DMS 273 (cell line): ENCODE measurements at regions not wholly inside any gene's neighbourhood (a gene's known extent, or its start where the extent isn't known, plus 50 kb on each side); places are given as distances from the start of the nearest gene placed in this dataset.

Source experiments
- DNase-seq: peaks from one replicate; lab custom pipeline; 2025; ENCODE audit not compliant: unreplicated experiment; lab: John Stamatoyannopoulos, UW

- no peak for DNase-seq
Observed at GRCh38 chr16:66152181-66152580, 214.3 kb upstream of the CDH5 start.

DNA sequence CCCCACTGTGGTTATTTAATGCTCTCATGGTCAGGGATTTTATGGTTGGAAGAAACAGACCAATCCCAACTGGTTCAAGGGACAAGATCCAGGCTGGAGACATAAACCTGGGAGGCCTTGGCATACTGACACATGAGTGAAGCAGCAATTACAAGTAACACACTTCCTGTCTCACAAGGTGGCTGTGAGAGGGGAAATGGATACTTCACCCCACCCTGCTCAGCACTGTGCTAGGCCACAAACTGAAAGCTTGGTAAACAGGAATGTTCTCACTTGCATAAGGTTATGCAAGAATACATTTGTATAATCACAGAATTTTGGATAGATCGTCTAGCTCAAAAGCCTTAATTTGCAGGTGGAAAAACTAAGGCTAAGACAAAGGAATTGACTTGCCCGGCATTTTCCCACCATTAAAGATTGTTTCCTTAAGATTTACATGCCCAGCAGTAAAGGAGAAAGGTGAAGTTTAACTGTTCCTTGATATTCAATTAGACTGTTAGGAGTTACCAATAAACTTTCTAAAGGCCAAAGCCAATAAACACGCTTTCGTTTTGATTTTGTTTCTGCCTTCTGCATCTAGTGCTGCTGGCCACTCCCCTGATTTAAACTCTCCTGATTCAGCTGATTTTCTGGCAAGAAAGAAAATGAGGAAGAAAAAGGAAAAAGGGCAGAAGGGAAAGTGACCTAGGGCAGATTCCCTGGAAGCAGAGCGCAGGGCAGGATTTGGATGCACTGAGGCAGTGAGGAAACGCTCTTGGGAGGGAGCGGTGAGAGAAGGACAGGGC lies 215.6 kb upstream of the CDH5 start:
- no peak for DNase-seq

DNA sequence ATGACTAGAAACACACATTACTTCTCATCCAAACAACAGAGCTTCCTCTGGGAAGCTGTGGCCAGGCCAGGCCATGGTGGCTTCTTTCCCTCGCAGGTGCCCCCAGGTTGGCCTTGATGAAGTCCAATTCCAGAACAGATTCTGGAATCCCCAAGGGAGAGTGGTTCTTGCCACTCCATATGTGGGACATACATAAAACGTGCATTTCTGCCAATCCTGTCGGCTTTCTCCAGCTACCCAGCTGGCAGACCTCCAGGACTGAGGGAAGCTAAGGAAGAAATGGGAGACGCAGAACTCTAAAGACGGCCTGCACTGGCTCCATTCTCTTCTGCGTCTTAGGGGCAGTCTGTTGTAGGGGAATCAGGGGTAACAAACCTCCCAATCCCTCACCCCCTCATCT lies 219.2 kb upstream of the CDH5 start:
- peak; percentile 10 for DNase-seq

- no peak for DNase-seq
Observed at GRCh38 chr16:66146798-66147197, 219.7 kb upstream of the CDH5 start.

- DNase-seq: peak; percentile 10
Observed at GRCh38 chr16:66144641-66145040, 221.8 kb upstream of the CDH5 start.

GRCh38 chr16:66143415-66143814 lies 223.1 kb upstream of the CDH5 start:
- no peak for DNase-seq

DNA sequence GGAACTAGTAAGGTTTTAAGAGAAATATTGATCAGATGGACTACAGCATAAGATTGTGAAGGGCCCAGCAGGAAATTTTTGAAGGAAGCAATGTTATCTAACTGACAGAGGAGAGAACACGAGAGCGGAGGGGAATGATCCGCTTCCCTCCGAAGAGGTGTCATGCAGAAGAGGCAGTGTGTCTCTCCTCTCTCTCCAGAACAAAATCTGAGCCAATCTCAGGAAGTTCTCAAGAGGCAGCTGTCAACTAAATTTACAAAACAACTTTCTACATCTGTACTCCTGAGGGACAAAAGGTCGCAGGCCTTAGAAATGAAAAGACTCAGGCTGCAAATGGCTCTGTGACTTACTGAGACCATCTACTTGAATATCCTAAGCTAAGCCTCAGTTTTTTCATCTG lies 224.6 kb upstream of the CDH5 start:
- no peak for DNase-seq

GRCh38 chr16:66137853-66138252 lies 228.6 kb upstream of the CDH5 start:
- no peak for DNase-seq

DNA sequence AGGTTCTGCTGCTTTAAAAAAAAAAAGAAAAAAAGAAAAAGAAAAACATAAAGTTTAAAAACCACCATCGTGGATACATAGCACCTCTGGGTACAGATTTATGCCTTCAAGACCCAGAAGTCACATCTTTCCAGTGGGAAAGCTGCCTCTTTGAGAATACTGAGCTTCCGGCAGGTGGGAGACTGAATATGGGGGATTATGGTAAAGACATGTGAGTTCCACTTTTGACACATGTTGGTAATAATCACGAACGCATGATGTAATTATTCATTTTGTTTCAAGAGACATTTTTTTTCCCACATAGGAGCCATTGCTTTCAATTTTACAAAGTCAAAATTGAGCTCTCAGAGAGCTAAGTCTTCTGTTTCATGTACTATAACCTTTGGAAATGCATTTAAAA lies 229.7 kb upstream of the CDH5 start:
- no peak for DNase-seq

- no peak for DNase-seq
Observed at GRCh38 chr16:66135838-66136237, 230.7 kb upstream of the CDH5 start.

GRCh38 chr16:66135421-66135831 lies 231.1 kb upstream of the CDH5 start:
- DNase-seq: no peak

DNA sequence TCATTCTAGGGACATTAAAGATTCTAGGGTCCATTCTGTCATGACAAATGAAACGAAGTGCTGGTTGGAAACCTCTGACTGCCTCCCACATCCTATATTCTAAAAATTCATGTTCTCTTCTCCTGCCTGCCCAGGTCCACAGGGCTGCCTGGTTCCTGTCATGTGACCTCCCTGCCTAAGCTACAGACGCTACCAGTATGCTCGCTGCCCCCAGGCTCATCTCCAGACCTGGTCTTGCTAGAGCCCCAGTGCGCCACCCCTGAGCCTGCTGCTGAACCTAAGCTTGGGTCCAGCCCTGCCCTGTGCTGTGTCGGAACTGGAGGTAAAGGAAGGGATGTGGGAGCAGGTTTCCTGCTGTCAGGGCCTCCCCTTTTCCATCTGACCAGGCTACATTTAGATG lies 231.6 kb upstream of the CDH5 start:
- DNase-seq: no peak

DNA sequence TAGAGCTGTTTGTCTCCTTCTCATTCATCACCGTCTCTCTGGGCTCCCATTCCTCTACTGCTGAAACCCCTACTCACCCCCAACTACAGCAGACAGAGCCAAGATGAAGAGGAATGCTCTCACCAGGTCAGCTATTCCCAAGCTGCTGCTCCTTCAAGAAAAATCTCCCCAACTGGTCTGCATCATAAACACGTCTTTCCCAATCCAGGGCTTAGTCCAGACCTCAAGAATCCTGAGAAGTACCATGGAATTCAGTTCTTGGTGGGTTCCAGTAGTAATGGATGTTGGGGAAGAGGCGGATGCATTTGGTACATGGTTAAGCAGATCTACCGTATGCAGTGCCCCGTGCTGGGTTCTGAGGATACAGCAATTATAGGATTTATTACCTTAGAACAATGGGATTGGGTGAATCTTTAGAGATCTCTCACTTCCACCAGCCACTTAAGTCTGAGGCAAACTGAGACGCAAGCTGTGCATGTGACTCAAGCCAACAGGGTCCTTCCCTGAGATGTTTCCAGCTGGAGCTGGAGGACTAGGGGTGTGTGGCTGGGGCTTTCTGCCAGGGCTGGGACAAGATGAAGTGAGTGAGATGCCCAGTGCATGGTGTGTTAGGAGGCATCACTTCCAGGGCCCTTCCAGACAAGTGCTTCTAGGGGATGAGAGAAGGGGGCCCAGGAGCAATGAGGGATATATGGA lies 232.7 kb upstream of the CDH5 start:
- DNase-seq: no peak

DNA sequence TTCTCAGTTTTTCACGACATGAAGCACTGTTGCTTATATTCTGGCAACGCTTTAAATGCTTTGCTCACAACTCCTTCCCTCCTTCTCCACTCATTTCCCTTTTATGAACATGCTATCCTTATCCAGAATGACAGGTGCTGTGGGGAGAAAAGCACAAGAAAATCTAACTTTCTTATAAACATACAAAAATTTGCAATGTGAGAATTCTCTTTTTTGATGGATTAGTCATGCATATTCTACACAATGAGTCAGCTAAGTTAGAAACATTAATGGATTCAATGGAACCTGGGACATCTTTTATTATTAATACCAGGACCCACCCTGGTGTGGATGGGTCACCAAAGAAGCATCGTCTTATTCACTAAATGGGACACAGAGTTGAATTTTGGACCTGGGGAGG lies 234.6 kb upstream of the CDH5 start:
- DNase-seq: no peak

DNA sequence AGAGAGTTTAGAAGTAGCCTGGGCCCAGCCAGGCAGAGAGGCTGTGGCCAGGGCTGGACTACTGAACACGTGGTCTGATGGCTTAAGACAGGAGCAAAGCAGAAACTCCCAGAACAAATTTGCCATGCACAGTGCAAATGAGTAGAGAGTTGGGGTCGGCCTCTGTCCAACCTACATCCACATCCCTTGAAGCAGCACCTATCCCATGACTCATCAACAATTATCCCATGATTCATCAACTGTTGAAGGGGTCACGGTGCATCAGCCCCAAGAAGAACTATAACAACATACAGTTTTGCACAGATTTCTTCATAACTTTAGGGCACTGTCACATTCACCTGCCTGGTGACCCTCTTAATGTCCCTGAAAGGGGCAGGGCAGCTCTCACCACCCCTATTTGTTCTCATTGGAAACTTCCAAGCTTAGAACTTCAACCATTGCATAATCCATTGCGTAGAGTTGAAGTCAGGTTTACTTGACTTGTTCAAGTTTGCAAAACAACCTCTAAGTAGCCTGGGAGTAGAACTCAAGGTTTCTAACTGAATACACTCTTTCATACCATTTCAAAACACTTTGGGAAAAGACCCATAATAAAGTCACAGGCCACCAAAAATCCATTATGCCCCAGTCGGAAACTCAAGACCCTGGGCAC lies 235.2 kb upstream of the CDH5 start:
- no peak for DNase-seq

DNA sequence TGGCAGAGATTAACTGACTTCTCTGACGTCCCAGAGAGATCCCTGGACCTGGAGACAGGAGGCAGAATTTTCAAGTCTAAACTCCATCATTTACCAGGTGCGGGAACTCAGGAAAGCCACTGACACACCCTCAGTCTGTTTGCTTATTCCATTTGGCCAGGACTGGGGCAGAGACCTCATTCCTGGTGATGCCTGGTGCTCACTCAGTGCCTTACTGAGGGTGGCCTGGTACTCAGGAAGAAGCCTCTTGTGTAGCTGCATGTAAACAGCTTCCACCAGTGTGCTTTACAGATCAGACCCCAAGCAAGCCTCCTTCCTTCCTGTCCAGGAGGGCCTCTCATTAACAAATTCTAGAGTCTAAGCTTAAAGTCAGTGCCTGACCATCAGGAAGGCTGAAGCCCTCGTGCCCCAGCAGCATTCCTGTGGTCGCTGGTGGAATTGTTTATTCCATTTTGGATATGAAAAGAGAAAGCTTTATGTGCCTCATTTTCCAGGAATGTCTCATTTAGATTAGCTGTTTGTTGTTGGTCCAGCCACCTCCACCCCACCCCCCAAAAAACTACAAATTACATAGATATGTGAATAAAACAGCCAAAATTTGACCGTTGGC lies 236.1 kb upstream of the CDH5 start:
- no peak for DNase-seq

DNA sequence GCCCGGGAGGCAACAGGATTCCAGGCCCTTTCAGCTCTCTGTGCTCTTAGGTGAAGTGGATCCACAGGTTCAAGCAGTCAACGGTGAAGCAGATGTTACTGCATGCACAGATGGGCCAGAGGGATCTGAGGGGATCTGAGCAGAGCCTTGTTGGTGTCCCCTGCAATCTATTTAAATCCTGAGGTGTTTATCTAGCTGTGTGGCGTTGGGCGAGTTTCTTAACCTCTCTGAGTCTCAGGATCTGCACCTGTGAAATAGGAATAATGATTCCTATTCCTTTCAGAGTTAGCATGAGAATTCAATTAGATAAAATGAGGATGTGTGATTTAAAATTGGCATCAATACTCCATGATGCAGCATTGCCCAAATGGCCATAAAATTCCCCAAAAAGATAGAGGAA lies 237.3 kb upstream of the CDH5 start:
- DNase-seq: no peak

- DNase-seq: no peak
Observed at GRCh38 chr16:66128371-66128770, 238.1 kb upstream of the CDH5 start.

- DNase-seq: no peak
Observed at GRCh38 chr16:66127459-66128370, 238.8 kb upstream of the CDH5 start.

- no peak for DNase-seq
Observed at GRCh38 chr16:66121466-66121865, 245.0 kb upstream of the CDH5 start.

DNA sequence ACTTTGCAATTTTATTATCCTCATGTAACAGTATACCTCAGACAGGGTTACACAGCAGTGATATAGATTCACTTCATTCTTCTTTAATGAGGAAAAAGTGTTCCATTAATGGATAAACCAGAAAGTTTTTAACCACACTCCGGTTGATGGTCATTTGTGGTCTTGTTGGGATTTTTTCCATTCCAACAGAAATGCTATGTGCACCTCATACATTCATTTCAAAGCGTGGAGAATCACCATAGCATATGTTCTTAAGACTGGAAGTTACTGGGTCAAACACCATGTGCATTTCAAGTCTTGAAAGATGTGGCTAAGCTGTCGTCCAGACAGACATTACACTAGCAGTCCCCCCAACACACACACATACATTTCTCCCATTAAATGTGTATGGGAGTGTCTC lies 245.8 kb upstream of the CDH5 start:
- DNase-seq: no peak
